GM12891 (cell line): ENCODE measurements at regions not wholly inside any gene's neighbourhood (a gene's known extent, or its start where the extent isn't known, plus 50 kb on each side); places are given as distances from the start of the nearest gene placed in this dataset.
"Not testable (repeated sequence)": the region's sequence is repeated elsewhere in the genome, so short reads cannot be mapped to it uniquely, and the experiment has no call there.

ENCODE experiments used
- DNase-seq: peaks from one replicate; pipeline ENCODE4 v3.0.0; 2011; ENCODE audit warnings: low spot score; ENCODE audit not compliant: insufficient read length
- FAIRE-seq: peaks from 2 replicates; lab custom pipeline; 2011; peaks lifted over from hg19 to GRCh38; lab: Jason Lieb, UNC
- PAX5 ChIP-seq: IDR thresholded peaks from 2 replicates; pipeline ENCODE4 v1.6.1; 2011; ENCODE audit warnings: low read length, moderate library complexity, mild to moderate bottlenecking; ENCODE audit not compliant: insufficient read depth, severe bottlenecking
- POLR2A ChIP-seq: IDR thresholded peaks from 2 replicates; pipeline ENCODE4 v1.6.1; 2011; ENCODE audit warnings: low read depth, low read length, control low read depth
- POLR2AphosphoS5 ChIP-seq: IDR thresholded peaks from 2 replicates; pipeline ENCODE4 v1.6.1; 2011; ENCODE audit warnings: low read depth, low read length, control low read depth
- POU2F2 ChIP-seq: IDR thresholded peaks from 2 replicates; pipeline ENCODE4 v1.6.1; 2011; ENCODE audit warnings: low read depth, mild to moderate bottlenecking, control low read depth, low read length, moderate library complexity
- SPI1 ChIP-seq: IDR thresholded peaks from 2 replicates; pipeline ENCODE4 v1.6.1; 2011; ENCODE audit warnings: low read depth, low read length, control low read depth
- TAF1 ChIP-seq: IDR thresholded peaks from 2 replicates; pipeline ENCODE4 v1.6.1; 2011; ENCODE audit warnings: low read depth, low read length, control low read depth

GRCh38 chr9:27817747-27818146 lies 244.5 kb upstream of the C9orf72 start:
- no peak for DNase-seq
- FAIRE-seq = no peak

GRCh38 chr9:27818348-27818747 lies 245.1 kb upstream of the C9orf72 start:
- TF ChIP-seq SPI1 (no peak), POU2F2 (no peak), POLR2AphosphoS5 (no peak), TAF1 (no peak), POLR2A (no peak), PAX5 (no peak)
- no peak for DNase-seq
- no peak for FAIRE-seq

More at GRCh38 chr9:27817747-27818146, 244.5 kb upstream of the C9orf72 start:
- TF ChIP-seq TAF1 = no peak
- no peak for TF ChIP-seq POLR2AphosphoS5
- TF ChIP-seq PAX5 = no peak
- TF ChIP-seq SPI1 = no peak
- no peak for TF ChIP-seq POU2F2
- no peak for TF ChIP-seq POLR2A

- FAIRE-seq (no peak), DNase-seq (no peak)
- TF ChIP-seq PAX5 = no peak
- TF ChIP-seq POU2F2 = no peak
- no peak for TF ChIP-seq SPI1
- TF ChIP-seq POLR2A = no peak
- no peak for TF ChIP-seq TAF1
- TF ChIP-seq POLR2AphosphoS5 = no peak
Measured at GRCh38 chr9:27828908-27829307, 255.6 kb upstream of the C9orf72 start.

- DNase-seq (no peak), FAIRE-seq (no peak)
- no peak for TF ChIP-seq POLR2AphosphoS5
- TF ChIP-seq POLR2A = no peak
- no peak for TF ChIP-seq SPI1
- no peak for TF ChIP-seq TAF1
- no peak for TF ChIP-seq PAX5
- TF ChIP-seq POU2F2 = no peak
Measured at GRCh38 chr9:27829621-27830020, 256.3 kb upstream of the C9orf72 start.

- not testable (repeated sequence) for DNase-seq, FAIRE-seq
Measured at GRCh38 chr9:27832108-27832507, 258.8 kb upstream of the C9orf72 start.

- DNase-seq = no peak
- TF ChIP-seq POLR2AphosphoS5 (no peak), PAX5 (no peak), POU2F2 (no peak), SPI1 (no peak), TAF1 (no peak), POLR2A (no peak)
- FAIRE-seq = no peak
Measured at GRCh38 chr9:27835286-27835685, 262.0 kb upstream of the C9orf72 start.

- FAIRE-seq = no peak
Measured at GRCh38 chr9:27835746-27836145, 262.5 kb upstream of the C9orf72 start.

GRCh38 chr9:27836661-27837401 lies 263.6 kb upstream of the C9orf72 start:
- no peak for TF ChIP-seq POU2F2
- TF ChIP-seq POLR2A = no peak
- no peak for TF ChIP-seq PAX5
- no peak for TF ChIP-seq SPI1
- no peak for TF ChIP-seq POLR2AphosphoS5
- no peak for TF ChIP-seq TAF1
- FAIRE-seq (no peak), DNase-seq (no peak)

More at GRCh38 chr9:27835746-27836145, 262.5 kb upstream of the C9orf72 start:
- TF ChIP-seq POLR2A (no peak), PAX5 (no peak), POLR2AphosphoS5 (no peak)
- DNase-seq = no peak

GRCh38 chr9:27838876-27839275 lies 265.6 kb upstream of the C9orf72 start:
- FAIRE-seq = no peak
- no peak for DNase-seq
- TF ChIP-seq POLR2AphosphoS5 = no peak
- TF ChIP-seq TAF1 = no peak
- TF ChIP-seq POLR2A = no peak
- no peak for TF ChIP-seq POU2F2
- TF ChIP-seq SPI1 = no peak
- no peak for TF ChIP-seq PAX5

- FAIRE-seq, DNase-seq: not testable (repeated sequence)
Measured at GRCh38 chr9:27839767-27840166, 266.5 kb upstream of the C9orf72 start.
